ENCODE measurements at regions not wholly inside any gene's neighbourhood (a gene's known extent, or its start where the extent isn't known, plus 50 kb on each side); places are given as distances from the start of the nearest gene placed in this dataset.

GRCh38 chr4:86497980-86498862 lies 95.9 kb upstream of the PTPN13 start:
- TF ChIP-seq CTCF (IDR thresholded peaks at IDR 0.05) (peak; percentile 66 to 73 (median 72)), POLR2A (IDR thresholded peaks at IDR 0.05) (no peak)
